Caco-2 (cell line): ENCODE measurements at regions not wholly inside any gene's neighbourhood (a gene's known extent, or its start where the extent isn't known, plus 50 kb on each side); places are given as distances from the start of the nearest gene placed in this dataset.
"Not testable (repeated sequence)": the region's sequence is repeated elsewhere in the genome, so short reads cannot be mapped to it uniquely, and the experiment has no call there.

Experiments used
- BruUV-seq: library from RNA; stranded (reverse); fragments of 400-500 nt; replicated peaks from 2 replicates; lab custom pipeline; 2021; lab: Mats Ljungman, UMichigan
- CTCF ChIA-PET: fragments of 300-600 bp; sonication (Branson Sonifier 250); formaldehyde crosslinking; loops from one replicate; lab custom pipeline; 2022; ENCODE audit warnings: antibody characterized with exemption; lab: Charles Lee
- POLR2A ChIA-PET: fragments of 300-600 bp; sonication (Branson Sonifier 250); formaldehyde crosslinking; loops from one replicate; lab custom pipeline; 2022; ENCODE audit warnings: antibody characterized with exemption; lab: Charles Lee
- DNase-seq, 2 experiments: peaks; one replicate each; pipeline versions ENCODE4 v3.0.0 to v3.0.0-alpha.2; 2020 to 2022
- H3K27me3 ChIP-seq: replicated peaks from 2 replicates; pipeline ENCODE4 v1.6.0; 2011; ENCODE audit warnings: low read length; ENCODE audit not compliant: control insufficient read depth, insufficient read depth
- H3K36me3 ChIP-seq: 2 replicates; pipeline ENCODE4 v1.5.1; 2011; ENCODE audit warnings: low read length; ENCODE audit not compliant: control insufficient read depth, insufficient read depth
- H3K4me1 ChIP-seq: fragments of 250-450 bp; sonication (Bioruptor Pico); 2 replicates; pipeline ENCODE4 v1.5.1; 2020; ENCODE audit warnings: mild to moderate bottlenecking
- H3K4me3 ChIP-seq: 2 replicates; pipeline ENCODE4 v1.5.1; 2011; ENCODE audit warnings: low read depth, mild to moderate bottlenecking, control low read depth, low read length
- H3K9me3 ChIP-seq: fragments of 250-450 bp; sonication (Bioruptor Pico); 2 replicates; pipeline ENCODE4 v1.5.1; 2020; ENCODE audit warnings: mild to moderate bottlenecking, moderate library complexity
- H3K27ac Mint-ChIP-seq: one replicate; pipeline ENCODE4 v1.8.0; 2022; ENCODE audit warnings: mixed read lengths; ENCODE audit not compliant: unreplicated experiment
- H3K27me3 Mint-ChIP-seq: one replicate; pipeline ENCODE4 v1.8.0; 2022; ENCODE audit warnings: mixed read lengths; ENCODE audit not compliant: insufficient read depth, unreplicated experiment
- H3K36me3 Mint-ChIP-seq: one replicate; pipeline ENCODE4 v1.8.0; 2022; ENCODE audit warnings: mild to moderate bottlenecking, mixed read lengths; ENCODE audit not compliant: insufficient read depth, unreplicated experiment
- H3K4me1 Mint-ChIP-seq: one replicate; pipeline ENCODE4 v1.8.0; 2022; ENCODE audit warnings: low read depth, mixed read lengths; ENCODE audit not compliant: unreplicated experiment
- H3K4me3 Mint-ChIP-seq: one replicate; pipeline ENCODE4 v1.8.0; 2022; ENCODE audit warnings: mild to moderate bottlenecking, moderate library complexity, mixed read lengths; ENCODE audit not compliant: unreplicated experiment
- H3K9me3 Mint-ChIP-seq: one replicate; pipeline ENCODE4 v1.8.0; 2022; ENCODE audit warnings: mixed read lengths; ENCODE audit not compliant: unreplicated experiment
- intact Hi-C: fragments of 100-400 bp; cut with micrococcal nuclease; formaldehyde crosslinking; loops from one replicate; pipeline ENCODE4 v1.10.0; 2022; ENCODE audit not compliant: unreplicated experiment
- TF ChIP-seq, protein P1 (sequence below), 2 experiments: fragments of 200-600 bp in 1 of 2; IDR thresholded peaks; 1 replicate in 1 of 2; 2 replicates in 1 of 2; pipeline versions ENCODE4 v1.5.1 to v1.8.0; 2011 to 2022; ENCODE audit warnings: antibody characterized with exemption in 1 of 2, control low read depth in 1 of 2, inconsistent platforms in 1 of 2, low read depth in 1 of 2, low read length in 1 of 2, mild to moderate bottlenecking in 1 of 2, moderate library complexity in 1 of 2; ENCODE audit not compliant: insufficient read depth in 1 of 2, severe bottlenecking in 1 of 2, unreplicated experiment in 1 of 2

DNA sequence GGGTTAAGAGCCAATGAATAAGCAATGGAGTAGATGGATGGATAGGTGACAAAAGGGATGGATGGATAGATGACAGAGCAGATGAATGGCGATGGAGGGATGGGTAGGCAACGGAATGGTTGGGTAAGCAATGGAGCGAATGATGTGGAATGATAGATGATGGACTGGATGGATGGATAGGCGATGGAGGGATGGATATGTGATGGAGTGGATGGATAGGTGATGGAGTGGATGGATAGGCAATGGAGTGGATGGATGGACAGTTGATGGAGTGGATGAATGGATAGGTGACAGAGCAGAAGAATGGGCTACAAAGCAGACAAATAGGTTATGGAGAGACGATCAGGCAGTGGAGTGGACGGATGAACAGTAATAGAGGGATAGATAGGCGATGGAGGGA lies 269.6 kb downstream of the TEX29 start:
- Mint-ChIP-seq H3K4me1 (no peaks in the 10 kb centered on the region), H3K27ac (no peak overlapping the region), H3K27me3 (peaks cover 17% of the 10 kb centered on the region), H3K36me3 (no peaks in the 10 kb centered on the region), H3K9me3 (peaks cover 16% of the 10 kb centered on the region), H3K4me3 (no peak overlapping the region)
- no TSS peak for BruUV-seq
- no peaks in the 10 kb centered on the region for H3K9me3 ChIP-seq
- CTCF ChIA-PET: no interaction called here
- DNase-seq: no peak
- no peaks in the 10 kb centered on the region for H3K27me3 ChIP-seq
- TF ChIP-seq, protein P1, sequence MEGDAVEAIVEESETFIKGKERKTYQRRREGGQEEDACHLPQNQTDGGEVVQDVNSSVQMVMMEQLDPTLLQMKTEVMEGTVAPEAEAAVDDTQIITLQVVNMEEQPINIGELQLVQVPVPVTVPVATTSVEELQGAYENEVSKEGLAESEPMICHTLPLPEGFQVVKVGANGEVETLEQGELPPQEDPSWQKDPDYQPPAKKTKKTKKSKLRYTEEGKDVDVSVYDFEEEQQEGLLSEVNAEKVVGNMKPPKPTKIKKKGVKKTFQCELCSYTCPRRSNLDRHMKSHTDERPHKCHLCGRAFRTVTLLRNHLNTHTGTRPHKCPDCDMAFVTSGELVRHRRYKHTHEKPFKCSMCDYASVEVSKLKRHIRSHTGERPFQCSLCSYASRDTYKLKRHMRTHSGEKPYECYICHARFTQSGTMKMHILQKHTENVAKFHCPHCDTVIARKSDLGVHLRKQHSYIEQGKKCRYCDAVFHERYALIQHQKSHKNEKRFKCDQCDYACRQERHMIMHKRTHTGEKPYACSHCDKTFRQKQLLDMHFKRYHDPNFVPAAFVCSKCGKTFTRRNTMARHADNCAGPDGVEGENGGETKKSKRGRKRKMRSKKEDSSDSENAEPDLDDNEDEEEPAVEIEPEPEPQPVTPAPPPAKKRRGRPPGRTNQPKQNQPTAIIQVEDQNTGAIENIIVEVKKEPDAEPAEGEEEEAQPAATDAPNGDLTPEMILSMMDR (IDR thresholded peaks at IDR 0.05; ENCODE audit: insufficient read depth in 1 of 2, low read depth in 1 of 2, low read length in 1 of 2, severe bottlenecking in 1 of 2, unreplicated experiment in 1 of 2): no peak
- no peaks in the 10 kb centered on the region for H3K36me3 ChIP-seq
- no peaks in the 10 kb centered on the region for H3K4me1 ChIP-seq
- H3K4me3 ChIP-seq: no peak overlapping the region
- POLR2A ChIA-PET: no interaction called here
- intact Hi-C loops: no loop called here

DNA sequence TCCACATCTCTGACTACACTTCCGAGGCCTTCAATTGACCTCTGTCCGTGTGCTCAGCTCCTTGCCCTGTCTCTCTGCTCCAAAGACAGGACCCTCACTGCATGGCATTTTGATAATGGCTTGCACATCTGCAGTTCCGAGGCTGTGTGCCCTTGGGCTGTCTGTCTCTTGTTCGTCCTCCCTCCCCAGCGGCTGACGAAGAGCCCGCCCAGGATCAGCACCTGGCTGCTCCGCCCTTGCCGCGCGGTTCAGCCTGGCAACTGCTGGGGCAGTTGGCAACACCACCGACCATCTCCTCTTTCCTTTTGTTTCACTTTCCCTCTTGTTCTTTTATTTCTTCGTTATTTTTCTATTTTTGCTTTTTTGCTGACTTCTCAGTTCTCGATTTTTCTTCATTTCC lies 270.4 kb downstream of the TEX29 start:
- Mint-ChIP-seq H3K4me3 (no peak overlapping the region), H3K4me1 (no peaks in the 10 kb centered on the region), H3K27ac (no peak overlapping the region), H3K9me3 (peaks cover 16% of the 10 kb centered on the region), H3K36me3 (no peaks in the 10 kb centered on the region), H3K27me3 (peaks cover 16% of the 10 kb centered on the region)
- BruUV-seq: no TSS peak
- H3K27me3 ChIP-seq: no peaks in the 10 kb centered on the region
- no peak overlapping the region for H3K4me3 ChIP-seq
- TF ChIP-seq, protein P1 (IDR thresholded peaks at IDR 0.05; ENCODE audit: insufficient read depth in 1 of 2, low read depth in 1 of 2, low read length in 1 of 2, severe bottlenecking in 1 of 2, unreplicated experiment in 1 of 2): no peak
- no peaks in the 10 kb centered on the region for H3K9me3 ChIP-seq
- no peaks in the 10 kb centered on the region for H3K4me1 ChIP-seq
- ChIA-PET CTCF (no interaction called here), POLR2A (no interaction called here)
- H3K36me3 ChIP-seq: no peaks in the 10 kb centered on the region
- DNase-seq: no peak
- intact Hi-C loops: no loop called here

DNA sequence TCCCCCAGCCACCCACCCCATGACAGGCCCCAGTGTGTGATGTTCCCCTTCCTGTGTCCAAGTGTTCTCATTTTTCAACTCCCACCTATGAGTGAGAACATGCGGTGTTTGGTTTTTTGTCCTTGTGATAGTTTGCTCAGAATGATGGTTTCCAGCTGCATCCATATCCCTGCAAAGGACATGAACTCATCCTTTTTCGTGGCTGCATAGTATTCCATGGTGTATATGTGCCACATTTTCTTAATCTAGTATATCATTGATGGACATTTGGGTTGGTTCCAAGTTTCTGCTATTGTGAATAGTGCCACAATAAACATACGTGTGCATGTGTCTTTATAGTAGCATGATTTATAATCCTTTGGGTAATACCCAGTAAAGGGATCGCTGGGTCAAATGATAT lies 273.0 kb downstream of the TEX29 start:
- H3K27me3 ChIP-seq, H3K4me3 ChIP-seq, H3K27ac Mint-ChIP-seq, H3K9me3 ChIP-seq, H3K36me3 ChIP-seq, intact Hi-C loops, H3K4me3 Mint-ChIP-seq, H3K4me1 Mint-ChIP-seq, BruUV-seq, H3K36me3 Mint-ChIP-seq, POLR2A ChIA-PET, H3K4me1 ChIP-seq, CTCF ChIA-PET, DNase-seq: not testable (repeated sequence)
- H3K9me3 Mint-ChIP-seq: peaks cover 16% of the 10 kb centered on the region
- H3K27me3 Mint-ChIP-seq: peaks cover 12% of the 10 kb centered on the region

DNA sequence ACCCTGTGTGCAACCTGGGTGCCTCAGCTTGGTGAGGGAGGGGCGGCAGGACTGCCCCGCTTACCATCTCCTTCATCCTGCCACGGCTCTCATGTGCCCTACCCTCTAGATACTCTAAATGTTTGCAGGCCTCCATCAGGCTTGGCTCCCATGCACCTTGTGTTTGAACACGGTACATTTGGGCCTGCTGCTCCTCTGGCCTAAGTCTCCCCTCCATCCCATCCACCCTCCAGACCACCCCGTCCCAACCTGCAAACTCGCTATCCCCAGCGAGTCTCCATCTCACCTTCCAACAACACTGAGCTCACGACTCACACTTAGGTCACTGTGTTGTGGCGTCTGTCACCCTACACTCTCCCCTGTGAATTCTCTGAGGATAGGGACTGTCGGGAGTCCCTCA lies 274.2 kb downstream of the TEX29 start:
- Histone ChIP-seq H3K4me3 (no peak overlapping the region), H3K27me3 (no peaks in the 10 kb centered on the region), H3K9me3 (no peaks in the 10 kb centered on the region), H3K4me1 (no peaks in the 10 kb centered on the region), H3K36me3 (no peaks in the 10 kb centered on the region)
- intact Hi-C loops: no loop called here
- Mint-ChIP-seq H3K9me3 (peaks cover 15% of the 10 kb centered on the region), H3K4me3 (no peak overlapping the region), H3K27ac (no peak overlapping the region), H3K4me1 (no peaks in the 10 kb centered on the region), H3K36me3 (no peaks in the 10 kb centered on the region), H3K27me3 (peaks cover 15% of the 10 kb centered on the region)
- BruUV-seq: no TSS peak
- no peak for DNase-seq
- CTCF ChIA-PET: no interaction called here
- TF ChIP-seq, protein P1 (IDR thresholded peaks at IDR 0.05; ENCODE audit: insufficient read depth in 1 of 2, low read depth in 1 of 2, low read length in 1 of 2, severe bottlenecking in 1 of 2, unreplicated experiment in 1 of 2): no peak
- POLR2A ChIA-PET: interaction anchor here (0.5 kb wide), 1 partner anchor 1112 kb away, joined by 3 read pairs; no protein-coding TSS in a partner anchor
